ENCODE measurements at regions not wholly inside any gene's neighbourhood (a gene's known extent, or its start where the extent isn't known, plus 50 kb on each side); places are given as distances from the start of the nearest gene placed in this dataset.

DNA sequence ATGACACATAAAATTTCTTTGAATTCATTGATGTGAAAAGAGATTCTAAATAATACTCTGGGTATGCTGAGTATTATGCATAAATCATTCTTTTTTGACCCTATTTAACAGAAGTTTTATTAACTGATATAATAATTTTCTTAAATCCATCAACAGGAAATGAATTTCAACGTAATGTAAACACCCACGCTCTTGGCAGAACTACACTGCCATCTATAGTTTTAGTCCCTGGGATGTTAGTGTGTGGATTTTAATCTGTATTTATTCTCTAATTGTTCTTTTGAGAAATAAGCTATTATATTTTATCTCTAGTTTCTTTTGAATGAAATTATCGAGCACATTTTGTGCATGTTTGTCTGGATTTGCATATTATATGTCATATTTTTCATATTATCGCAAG is 666.8 kb upstream of the NDST4 start:
- no peak overlapping the region for H3K4me3 ChIP-seq (ENCODE audit: low read depth, low read length)
- no peak for DNase-seq (ENCODE audit: low read depth)
- TF ChIP-seq, protein P1, sequence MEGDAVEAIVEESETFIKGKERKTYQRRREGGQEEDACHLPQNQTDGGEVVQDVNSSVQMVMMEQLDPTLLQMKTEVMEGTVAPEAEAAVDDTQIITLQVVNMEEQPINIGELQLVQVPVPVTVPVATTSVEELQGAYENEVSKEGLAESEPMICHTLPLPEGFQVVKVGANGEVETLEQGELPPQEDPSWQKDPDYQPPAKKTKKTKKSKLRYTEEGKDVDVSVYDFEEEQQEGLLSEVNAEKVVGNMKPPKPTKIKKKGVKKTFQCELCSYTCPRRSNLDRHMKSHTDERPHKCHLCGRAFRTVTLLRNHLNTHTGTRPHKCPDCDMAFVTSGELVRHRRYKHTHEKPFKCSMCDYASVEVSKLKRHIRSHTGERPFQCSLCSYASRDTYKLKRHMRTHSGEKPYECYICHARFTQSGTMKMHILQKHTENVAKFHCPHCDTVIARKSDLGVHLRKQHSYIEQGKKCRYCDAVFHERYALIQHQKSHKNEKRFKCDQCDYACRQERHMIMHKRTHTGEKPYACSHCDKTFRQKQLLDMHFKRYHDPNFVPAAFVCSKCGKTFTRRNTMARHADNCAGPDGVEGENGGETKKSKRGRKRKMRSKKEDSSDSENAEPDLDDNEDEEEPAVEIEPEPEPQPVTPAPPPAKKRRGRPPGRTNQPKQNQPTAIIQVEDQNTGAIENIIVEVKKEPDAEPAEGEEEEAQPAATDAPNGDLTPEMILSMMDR (conservative IDR thresholded peaks at IDR 0.05; ENCODE audit: low read depth, low read length): no peak

DNA sequence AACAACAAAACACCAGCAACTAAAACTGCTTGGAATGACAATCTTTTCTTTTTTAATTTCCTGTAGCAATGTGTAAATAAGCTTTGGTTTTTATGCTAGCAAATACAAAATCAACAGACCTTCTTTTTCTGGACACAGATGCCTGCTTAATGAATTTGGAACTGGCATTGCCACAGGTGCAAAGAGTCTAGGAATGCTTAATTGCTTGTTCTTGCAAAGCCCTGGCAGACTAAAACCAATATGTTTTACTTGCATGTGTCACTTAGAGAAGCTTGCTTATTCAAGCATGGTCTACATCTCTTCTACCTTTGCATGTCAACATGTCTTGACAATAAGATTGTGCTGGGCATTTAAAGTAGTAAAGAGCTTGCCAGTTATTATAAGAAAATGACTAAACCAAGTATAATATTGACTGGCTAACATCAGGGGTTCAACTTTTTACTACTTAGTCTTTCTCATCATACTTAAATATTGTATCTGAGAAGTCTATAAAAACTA is 656.7 kb upstream of the NDST4 start:
- TF ChIP-seq, protein P1 (conservative IDR thresholded peaks at IDR 0.05; ENCODE audit: low read depth, low read length): no peak
- no peak for DNase-seq (ENCODE audit: low read depth)
- H3K4me3 ChIP-seq (ENCODE audit: low read depth, low read length): no peak overlapping the region

DNA sequence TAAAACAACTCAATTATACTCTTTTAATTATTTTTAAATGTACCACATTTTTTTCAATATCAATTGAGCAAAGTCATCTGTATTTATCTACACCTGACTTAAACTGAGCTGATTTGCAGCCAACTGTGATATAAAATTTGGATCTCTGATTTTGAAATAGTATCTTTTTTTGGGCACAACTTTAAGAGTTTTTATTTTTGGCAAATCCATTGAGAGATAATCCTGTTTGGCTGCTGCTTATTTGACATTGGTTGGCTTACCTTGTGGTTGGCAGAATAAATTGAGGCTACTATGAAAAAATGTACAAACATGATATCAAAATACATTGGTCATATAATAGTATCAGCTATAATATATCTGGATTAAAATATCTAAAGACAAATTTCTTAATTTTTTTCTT is 656.0 kb upstream of the NDST4 start:
- no peak for DNase-seq (ENCODE audit: low read depth)
- TF ChIP-seq, protein P1 (conservative IDR thresholded peaks at IDR 0.05; ENCODE audit: low read depth, low read length): no peak
- no peak overlapping the region for H3K4me3 ChIP-seq (ENCODE audit: low read depth, low read length)

DNA sequence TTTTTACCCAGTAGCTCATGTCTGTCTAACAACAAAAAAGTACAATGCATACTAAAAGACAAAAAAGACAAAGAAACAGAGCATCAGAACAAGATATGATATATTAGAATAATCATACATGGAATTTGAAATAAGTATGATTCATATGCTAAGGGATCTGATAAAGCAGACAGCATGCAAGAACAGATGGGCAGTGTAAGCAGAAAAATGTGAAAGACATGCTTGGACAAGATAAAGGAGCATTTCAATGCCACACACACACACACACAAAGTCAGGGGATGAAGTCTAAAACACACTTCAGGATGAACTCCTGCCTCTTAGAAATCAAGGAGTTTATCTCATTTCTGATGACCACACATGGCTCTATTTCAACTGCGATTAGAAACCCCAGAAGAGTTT is 649.6 kb upstream of the NDST4 start:
- TF ChIP-seq, protein P1 (conservative IDR thresholded peaks at IDR 0.05; ENCODE audit: low read depth, low read length): no peak
- H3K4me3 ChIP-seq (ENCODE audit: low read depth, low read length): no peak overlapping the region
- DNase-seq (ENCODE audit: low read depth): no peak

DNA sequence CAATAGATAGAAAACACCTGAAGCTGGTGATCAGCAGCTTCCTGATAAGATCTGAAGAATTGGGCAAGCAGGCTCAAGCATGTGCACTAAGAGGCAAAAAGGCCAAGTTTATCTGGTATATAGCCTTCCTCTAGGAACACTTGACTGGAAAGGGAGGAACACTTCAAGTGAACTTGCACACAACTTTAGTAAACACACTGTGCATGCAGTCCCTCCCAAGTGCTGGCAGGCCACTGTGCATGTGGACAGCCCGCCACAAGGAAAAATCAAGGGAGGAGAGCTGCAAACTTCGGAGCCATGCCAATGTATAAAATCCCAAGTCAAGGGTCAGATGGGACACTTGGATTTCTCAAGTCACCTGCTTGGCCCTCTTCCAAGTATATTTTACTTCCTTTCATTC is 645.8 kb upstream of the NDST4 start:
- no peak for DNase-seq (ENCODE audit: low read depth)
- no peak overlapping the region for H3K4me3 ChIP-seq (ENCODE audit: low read depth, low read length)
- TF ChIP-seq, protein P1 (conservative IDR thresholded peaks at IDR 0.05; ENCODE audit: low read depth, low read length): no peak

DNA sequence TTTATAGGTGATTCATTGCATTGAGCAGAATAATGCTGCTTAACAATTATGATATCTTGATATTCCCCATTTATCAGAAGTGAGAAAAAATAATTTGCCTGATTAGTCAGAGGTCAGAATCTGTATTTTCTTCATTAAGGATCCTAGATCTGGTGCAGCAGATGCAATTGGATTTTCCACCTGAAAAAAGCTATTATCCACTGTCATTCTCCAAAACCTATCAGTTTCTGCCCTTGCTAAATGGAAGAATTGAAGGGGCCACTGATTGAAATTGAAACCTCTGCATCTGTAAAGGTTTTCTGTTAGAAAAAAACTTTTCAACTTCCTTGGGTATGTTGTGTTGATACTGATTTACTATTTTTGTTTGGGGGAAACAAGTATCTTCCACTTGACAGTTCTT is 636.0 kb upstream of the NDST4 start:
- DNase-seq (ENCODE audit: low read depth): no peak
- no peak overlapping the region for H3K4me3 ChIP-seq (ENCODE audit: low read depth, low read length)
- TF ChIP-seq, protein P1 (conservative IDR thresholded peaks at IDR 0.05; ENCODE audit: low read depth, low read length): no peak

DNA sequence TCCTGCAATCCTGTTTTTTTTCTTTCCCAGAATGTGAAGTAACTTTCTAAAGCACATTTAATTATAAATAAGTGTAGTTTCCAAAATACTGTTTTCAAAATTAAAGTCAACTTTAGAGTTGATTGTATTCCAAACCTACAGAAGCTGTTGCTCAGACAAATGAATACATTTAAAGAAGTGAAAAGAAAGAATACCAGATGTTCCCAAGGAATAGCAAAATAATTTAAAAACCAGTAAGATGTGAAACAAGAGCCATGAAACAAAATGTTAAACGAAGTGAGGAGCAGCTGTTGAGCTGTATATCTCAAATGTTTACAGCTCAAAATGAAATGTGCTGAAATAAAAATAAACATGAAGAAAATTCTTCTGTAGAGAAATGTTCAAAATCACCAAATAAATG is 627.4 kb upstream of the NDST4 start:
- TF ChIP-seq, protein P1 (conservative IDR thresholded peaks at IDR 0.05; ENCODE audit: low read depth, low read length): no peak
- no peak overlapping the region for H3K4me3 ChIP-seq (ENCODE audit: low read depth, low read length)
- no peak for DNase-seq (ENCODE audit: low read depth)

Data from epithelial cell of proximal tubule (primary cell).